ENCODE measurements at regions not wholly inside any gene's neighbourhood (a gene's known extent, or its start where the extent isn't known, plus 50 kb on each side); places are given as distances from the start of the nearest gene placed in this dataset.

- no peak overlapping the region for H3K4me3 Mint-ChIP-seq
- Histone ChIP-seq H3K18ac (ENCODE audit: insufficient read length, low read depth, low read length) (no peak overlapping the region), H3K23ac (ENCODE audit: insufficient read length, low read depth, low read length) (no peak overlapping the region), H3K9ac (ENCODE audit: extremely low read depth, insufficient read length, low read length) (no peak overlapping the region), H2AFZ (ENCODE audit: low read length) (no peak overlapping the region), H3K79me1 (ENCODE audit: insufficient read depth, low read depth, low read length, poor library complexity, severe bottlenecking) (no peaks in the 10 kb centered on the region), H2BK120ac (ENCODE audit: low read depth, low read length, poor library complexity, severe bottlenecking) (no peak overlapping the region), H4K8ac (replicated peaks; ENCODE audit: insufficient read length, low read depth, low read length) (no peak overlapping the region), H3K23me2 (ENCODE audit: insufficient read length, low read depth, low read length, poor library complexity, severe bottlenecking) (no peaks in the 10 kb centered on the region), H3T11ph (ENCODE audit: low read length) (no peak overlapping the region), H3K9me3 (ENCODE audit: control insufficient read depth, low read depth, low read length) (no peaks in the 10 kb centered on the region), H3K4me2 (ENCODE audit: insufficient read depth, insufficient read length, low read length) (no peak overlapping the region), H3K27ac (ENCODE audit: insufficient read length, low read depth, low read length) (no peak overlapping the region), H2BK15ac (ENCODE audit: low read depth, low read length) (no peak overlapping the region), H3K27me3 (ENCODE audit: insufficient read depth, low read length) (peaks cover 2% of the 10 kb centered on the region; the same call in 1 of the 2 replicates), H4K91ac (ENCODE audit: insufficient read length, low read depth, low read length) (no peak overlapping the region), H3K4me1 (ENCODE audit: insufficient read depth, low read length) (no peaks in the 10 kb centered on the region), H4K5ac (ENCODE audit: insufficient read length, low read depth, low read length) (no peak overlapping the region), H3K4ac (ENCODE audit: low read depth, low read length) (no peak overlapping the region), H3K79me2 (ENCODE audit: insufficient read depth, low read length) (no peaks in the 10 kb centered on the region), H3K14ac (ENCODE audit: insufficient read depth, low read length) (no peak overlapping the region; the same call in 1 of the 2 replicates), H2BK20ac (ENCODE audit: low read depth, low read length, poor library complexity, severe bottlenecking) (no peak overlapping the region), H2AK5ac (ENCODE audit: insufficient read length, low read length) (no peak overlapping the region), H2BK12ac (ENCODE audit: insufficient read length, low read depth, low read length) (no peak overlapping the region), H3K56ac (ENCODE audit: insufficient read length, low read depth, low read length) (no peak overlapping the region), H2BK5ac (ENCODE audit: insufficient read length, low read length) (no peak overlapping the region), H4K20me1 (ENCODE audit: control insufficient read depth, insufficient read depth, insufficient read length) (no peaks in the 10 kb centered on the region)
- no peak overlapping the region for H3K27ac Mint-ChIP-seq
- no peak for DNase-seq
- no peaks in the 10 kb centered on the region; a peak in 2 of 5 replicates for H3K9me3 Mint-ChIP-seq
- H3K27me3 Mint-ChIP-seq (ENCODE audit: low read depth) = peaks cover 67% of the 10 kb centered on the region
- no CpG with 5 or more reads among the region's 35 CpGs for WGBS (ENCODE audit: extremely low coverage, insufficient read length, low lambda C conversion rate)
- no peak for TF ChIP-seq CTCF (conservative IDR thresholded peaks at IDR 0.05)
- no peaks in the 10 kb centered on the region for H3K36me3 Mint-ChIP-seq (ENCODE audit: insufficient read depth in 1 of 3, low read depth in 3 of 3)
- peaks cover 0 to 10% of the 10 kb centered on the region in 2 experiments; a peak in 2 of 4 replicates for H3K4me1 Mint-ChIP-seq
Observed at GRCh38 chr12:132403636-132404434, 74.4 kb upstream of the GALNT9 start.
